CD4-positive, alpha-beta memory T cell (primary cell): ENCODE measurements at regions not wholly inside any gene's neighbourhood (a gene's known extent, or its start where the extent isn't known, plus 50 kb on each side); places are given as distances from the start of the nearest gene placed in this dataset.

ENCODE experiments used
- CTCF ChIA-PET: fragments of 350-600 bp; sonication (Branson Sonifier 250); formaldehyde crosslinking; loops from one replicate; lab custom pipeline; 2021; ENCODE audit warnings: inconsistent platforms; ENCODE audit not compliant: partially characterized antibody; lab: Charles Lee
- POLR2A ChIA-PET: fragments of 350-600 bp; sonication (Branson Sonifier 250); formaldehyde crosslinking; loops from one replicate; lab custom pipeline; 2021; ENCODE audit not compliant: partially characterized antibody; lab: Charles Lee
- DNase-seq, 5 donors: peaks; one replicate each; pipeline versions ENCODE4 v3.0.0 to v3.0.0-alpha.2; 2020 to 2022; ENCODE audit warnings: mixed read lengths in 1 of 5
- H3K27ac ChIP-seq: one replicate; pipeline ENCODE4 v1.7.0; 2013; ENCODE audit warnings: low read depth, low read length
- H3K27me3 ChIP-seq: 2 replicates; pipeline ENCODE4 v1.7.0; 2013; ENCODE audit warnings: mild to moderate bottlenecking, low read length, moderate library complexity; ENCODE audit not compliant: insufficient read depth
- H3K36me3 ChIP-seq: 2 replicates; pipeline ENCODE4 v1.7.0; 2013; ENCODE audit warnings: mild to moderate bottlenecking, low read length, moderate library complexity; ENCODE audit not compliant: insufficient read depth
- H3K4me1 ChIP-seq: 2 replicates; pipeline ENCODE4 v1.7.0; 2013; ENCODE audit warnings: mild to moderate bottlenecking, low read length, moderate library complexity; ENCODE audit not compliant: insufficient read depth
- H3K4me3 ChIP-seq, 2 donors: one replicate each; pipeline ENCODE4 v1.7.0; 2013; ENCODE audit warnings: low read length in 2 of 2, mild to moderate bottlenecking in 1 of 2
- H3K9me3 ChIP-seq, 2 donors: one replicate each; pipeline ENCODE4 v1.7.0; 2013; ENCODE audit warnings: low read length in 2 of 2, control low read depth in 1 of 2; ENCODE audit not compliant: control insufficient read depth in 1 of 2
- H3K27ac Mint-ChIP-seq, 7 donors: one replicate each; pipeline ENCODE4 v1.8.0; 2020 to 2021; ENCODE audit warnings: mixed read lengths in 7 of 7, mild to moderate bottlenecking in 6 of 7, inconsistent platforms in 3 of 7, moderate library complexity in 3 of 7
- H3K27me3 Mint-ChIP-seq, 2 donors: one replicate each; pipeline ENCODE4 v1.8.0; 2020 to 2021; ENCODE audit warnings: mixed read lengths in 2 of 2
- H3K36me3 Mint-ChIP-seq, 2 donors: one replicate each; pipeline ENCODE4 v1.8.0; 2020 to 2021; ENCODE audit warnings: mixed read lengths in 2 of 2, inconsistent platforms in 1 of 2, mild to moderate bottlenecking in 1 of 2
- H3K4me1 Mint-ChIP-seq, 4 donors: one replicate each; pipeline ENCODE4 v1.8.0; 2020 to 2021; ENCODE audit warnings: mixed read lengths in 4 of 4, mild to moderate bottlenecking in 1 of 4
- H3K4me3 Mint-ChIP-seq, 8 donors: one replicate each; pipeline ENCODE4 v1.8.0; 2020 to 2021; ENCODE audit warnings: mixed read lengths in 8 of 8, mild to moderate bottlenecking in 7 of 8, moderate library complexity in 6 of 8, inconsistent platforms in 3 of 8
- H3K9me3 Mint-ChIP-seq, 8 donors: one replicate each; pipeline ENCODE4 v1.8.0; 2020 to 2021; ENCODE audit warnings: mixed read lengths in 8 of 8, mild to moderate bottlenecking in 5 of 8, inconsistent platforms in 3 of 8, moderate library complexity in 1 of 8
- intact Hi-C: fragments of 100-400 bp; cut with micrococcal nuclease; formaldehyde crosslinking; loops from one replicate; pipeline ENCODE4 v1.15.1; 2023

DNA sequence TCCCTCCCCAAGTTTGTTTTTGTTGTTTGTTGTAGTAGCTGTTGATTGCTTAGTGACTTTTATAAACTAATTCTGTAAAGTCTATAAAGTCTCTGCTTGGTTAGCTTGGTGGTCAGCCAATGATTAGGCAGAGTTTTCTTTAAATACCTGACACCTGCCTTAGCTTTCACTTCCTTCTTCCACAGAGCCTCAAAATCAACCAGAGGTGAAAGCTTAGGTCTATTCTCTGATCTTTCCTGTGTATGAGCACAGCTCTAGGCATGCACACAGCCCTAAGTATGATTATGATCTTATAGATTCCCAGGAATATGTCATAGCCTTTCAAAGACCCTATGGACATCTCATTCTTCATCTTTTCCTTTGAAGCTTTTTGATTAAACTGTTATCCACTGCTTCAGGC lies 514.7 kb downstream of the AACS start:
- intact Hi-C loops: no loop called here
- Mint-ChIP-seq H3K4me3 (no peak overlapping the region), H3K27me3 (peaks cover 0 to 1% of the 10 kb centered on the region in 2 donors), H3K27ac (no peak overlapping the region), H3K9me3 (peaks cover 0 to 34% (median 23%) of the 10 kb centered on the region in 8 donors), H3K4me1 (no peaks in the 10 kb centered on the region), H3K36me3 (peaks cover 0 to 2% of the 10 kb centered on the region in 2 donors)
- Histone ChIP-seq H3K27ac (no peak overlapping the region), H3K27me3 (no peaks in the 10 kb centered on the region), H3K4me1 (no peaks in the 10 kb centered on the region), H3K4me3 (no peak overlapping the region), H3K36me3 (no peaks in the 10 kb centered on the region), H3K9me3 (no peaks in the 10 kb centered on the region)
- ChIA-PET CTCF (interaction anchor here (1.2 kb wide), 1 partner anchor 27 kb away, joined by 3 read pairs; no protein-coding TSS in a partner anchor), POLR2A (no interaction called here)
- DNase-seq: no peak

DNA sequence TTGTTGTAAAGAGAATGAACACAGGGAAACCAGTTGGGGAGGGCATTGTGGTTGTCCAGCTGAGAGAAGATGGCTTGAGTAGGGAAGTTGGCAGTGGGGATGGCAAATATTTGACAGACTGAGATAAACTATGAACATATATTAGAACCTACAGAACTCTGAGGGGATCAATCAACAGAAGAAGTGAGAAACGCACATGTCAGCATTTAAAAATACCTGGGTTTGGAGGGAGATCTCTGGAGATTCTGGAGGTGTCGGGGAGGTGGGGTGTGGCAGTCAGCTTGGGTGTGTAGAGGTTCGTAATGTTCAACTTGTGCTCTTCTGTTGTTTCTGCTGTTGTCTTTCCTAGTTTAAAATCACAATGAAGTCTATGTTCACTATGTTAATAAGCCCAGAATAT lies 517.8 kb downstream of the AACS start:
- Mint-ChIP-seq H3K9me3 (peaks cover 4 to 36% (median 18%) of the 10 kb centered on the region in 8 donors), H3K27ac (no peak overlapping the region), H3K4me1 (no peaks in the 10 kb centered on the region), H3K27me3 (peaks cover 0 to 1% of the 10 kb centered on the region in 2 donors), H3K4me3 (no peak overlapping the region), H3K36me3 (peaks cover 0 to 2% of the 10 kb centered on the region in 2 donors)
- intact Hi-C loops: no loop called here
- Histone ChIP-seq H3K27ac (no peak overlapping the region), H3K27me3 (no peaks in the 10 kb centered on the region), H3K36me3 (no peaks in the 10 kb centered on the region), H3K4me3 (no peak overlapping the region), H3K4me1 (no peaks in the 10 kb centered on the region), H3K9me3 (no peaks in the 10 kb centered on the region)
- CTCF ChIA-PET: no interaction called here
- no peak for DNase-seq
- POLR2A ChIA-PET: no interaction called here

DNA sequence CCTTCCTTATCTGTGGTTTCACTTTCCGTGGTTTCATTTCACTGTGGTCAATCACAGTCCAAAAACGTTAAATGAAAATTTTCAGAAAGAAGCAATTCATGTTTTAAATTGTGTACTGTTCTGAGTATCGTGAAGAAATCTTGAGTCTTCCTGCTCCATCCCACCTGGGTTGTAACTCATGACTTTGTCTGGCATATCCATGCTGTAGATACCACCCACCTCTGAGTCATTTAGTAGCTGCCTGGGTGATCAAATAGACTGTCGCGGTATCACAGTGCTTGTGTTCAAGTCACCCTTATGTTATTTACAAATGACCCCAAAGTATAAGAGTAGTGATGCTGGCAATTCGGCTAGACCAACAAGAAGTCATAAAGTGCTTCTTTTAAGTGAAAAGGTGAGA lies 521.2 kb downstream of the AACS start:
- H3K36me3 Mint-ChIP-seq: no peaks in the 10 kb centered on the region
- H3K4me3 Mint-ChIP-seq: peak overlapping the region in 1 of 8 donors; percentile 3
- no peaks in the 10 kb centered on the region for H3K4me1 Mint-ChIP-seq
- H3K27me3 Mint-ChIP-seq: peaks cover 0 to 1% of the 10 kb centered on the region in 2 donors
- no peaks in the 10 kb centered on the region for H3K27me3 ChIP-seq
- no peak overlapping the region for H3K4me3 ChIP-seq
- no peak for DNase-seq
- no peaks in the 10 kb centered on the region for H3K4me1 ChIP-seq
- no peak overlapping the region for H3K27ac Mint-ChIP-seq
- no peak overlapping the region for H3K27ac ChIP-seq
- ChIA-PET CTCF (no interaction called here), POLR2A (no interaction called here)
- peaks cover 0 to 16% (median 8%) of the 10 kb centered on the region in 8 donors for H3K9me3 Mint-ChIP-seq
- intact Hi-C loops: no loop called here
- H3K36me3 ChIP-seq: no peaks in the 10 kb centered on the region
- H3K9me3 ChIP-seq: no peaks in the 10 kb centered on the region

DNA sequence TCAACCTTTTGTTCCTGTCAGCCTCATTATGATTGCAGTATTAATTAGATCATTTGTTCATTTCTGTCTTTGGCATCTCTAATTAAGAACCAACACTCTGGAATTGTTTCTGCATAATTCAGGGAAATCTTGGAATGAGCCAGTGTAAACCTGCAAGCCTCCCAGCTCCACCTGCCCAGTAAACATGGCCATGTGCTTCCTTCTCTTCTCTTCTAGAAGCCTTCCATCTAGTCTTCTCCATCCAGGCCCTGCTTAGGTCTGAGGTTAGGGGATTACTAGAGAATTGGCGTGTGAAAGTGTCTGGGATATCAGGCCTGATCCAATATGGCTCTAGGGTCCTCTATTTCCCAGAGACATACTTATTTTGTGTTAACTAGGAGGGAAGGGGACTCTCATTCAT lies 528.0 kb downstream of the AACS start:
- Mint-ChIP-seq H3K27ac (no peak overlapping the region), H3K4me1 (no peaks in the 10 kb centered on the region), H3K36me3 (no peaks in the 10 kb centered on the region), H3K9me3 (peaks cover 0 to 10% (median 4%) of the 10 kb centered on the region in 8 donors), H3K27me3 (no peaks in the 10 kb centered on the region), H3K4me3 (no peak overlapping the region)
- no peak for DNase-seq
- CTCF ChIA-PET: no interaction called here
- intact Hi-C loops: no loop called here
- POLR2A ChIA-PET: no interaction called here
- H3K36me3 ChIP-seq: no peaks in the 10 kb centered on the region
- H3K27me3 ChIP-seq: no peaks in the 10 kb centered on the region
- H3K4me1 ChIP-seq: no peaks in the 10 kb centered on the region
- H3K27ac ChIP-seq: no peak overlapping the region
- no peak overlapping the region for H3K4me3 ChIP-seq
- H3K9me3 ChIP-seq: no peaks in the 10 kb centered on the region

DNA sequence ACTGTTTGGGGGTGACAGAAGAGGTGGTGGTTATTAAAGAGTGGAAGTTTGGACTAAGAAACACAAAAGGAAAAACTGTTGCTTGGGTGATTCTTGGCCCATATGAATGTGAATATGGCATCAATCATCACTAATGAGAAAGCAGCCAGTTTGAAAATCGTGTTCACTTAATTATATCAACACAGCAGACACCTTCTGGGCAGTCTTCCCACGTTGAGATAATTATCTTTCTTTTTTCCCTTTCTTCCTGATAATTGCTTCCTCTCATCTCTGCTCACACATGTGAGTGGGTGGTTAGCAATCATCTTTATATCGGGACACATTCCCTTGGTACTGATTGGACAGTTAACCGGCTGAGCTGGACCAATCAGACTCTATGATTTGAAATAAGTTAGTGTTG lies 539.7 kb downstream of the AACS start:
- DNase-seq: no peak
- Histone ChIP-seq H3K4me1 (no peaks in the 10 kb centered on the region), H3K9me3 (no peaks in the 10 kb centered on the region), H3K4me3 (no peak overlapping the region), H3K36me3 (no peaks in the 10 kb centered on the region), H3K27me3 (no peaks in the 10 kb centered on the region), H3K27ac (no peak overlapping the region)
- intact Hi-C loops: no loop called here
- no peaks in the 10 kb centered on the region for H3K4me1 Mint-ChIP-seq
- ChIA-PET CTCF (no interaction called here), POLR2A (no interaction called here)
- no peak overlapping the region for H3K4me3 Mint-ChIP-seq
- no peak overlapping the region for H3K27ac Mint-ChIP-seq
- H3K36me3 Mint-ChIP-seq: no peaks in the 10 kb centered on the region
- peaks cover 2 to 16% (median 5%) of the 10 kb centered on the region in 8 donors for H3K9me3 Mint-ChIP-seq
- no peaks in the 10 kb centered on the region for H3K27me3 Mint-ChIP-seq

DNA sequence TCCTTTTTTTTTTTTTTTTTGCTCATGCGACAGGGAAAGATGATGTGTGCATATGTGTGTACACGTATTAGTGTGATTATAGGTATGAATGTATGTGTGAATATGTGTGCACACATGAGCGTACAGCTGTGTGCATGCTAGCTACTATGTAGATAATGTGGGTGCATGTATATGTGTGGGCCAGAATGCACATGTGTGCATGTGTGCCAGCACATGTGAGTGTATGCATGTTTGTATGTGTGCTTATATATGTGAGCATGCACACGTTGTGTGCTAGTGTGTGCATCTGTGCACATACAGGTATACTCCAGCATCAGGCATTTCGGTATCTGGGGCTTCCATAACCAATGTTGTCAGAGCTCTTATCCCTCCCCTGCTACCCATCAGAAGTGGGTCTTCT lies 541.1 kb downstream of the AACS start:
- POLR2A ChIA-PET: no interaction called here
- Histone ChIP-seq H3K4me1 (no peaks in the 10 kb centered on the region), H3K27me3 (no peaks in the 10 kb centered on the region), H3K9me3 (no peaks in the 10 kb centered on the region), H3K4me3 (no peak overlapping the region), H3K36me3 (no peaks in the 10 kb centered on the region), H3K27ac (no peak overlapping the region)
- Mint-ChIP-seq H3K4me1 (no peaks in the 10 kb centered on the region), H3K27me3 (no peaks in the 10 kb centered on the region), H3K4me3 (no peak overlapping the region), H3K9me3 (peaks cover 0 to 12% (median 4%) of the 10 kb centered on the region in 8 donors), H3K27ac (no peak overlapping the region), H3K36me3 (no peaks in the 10 kb centered on the region)
- DNase-seq: no peak
- CTCF ChIA-PET: interaction anchor here (1.0 kb wide), 1 partner anchor 26 kb away, joined by 3 read pairs; no protein-coding TSS in a partner anchor
- intact Hi-C loops: no loop called here

DNA sequence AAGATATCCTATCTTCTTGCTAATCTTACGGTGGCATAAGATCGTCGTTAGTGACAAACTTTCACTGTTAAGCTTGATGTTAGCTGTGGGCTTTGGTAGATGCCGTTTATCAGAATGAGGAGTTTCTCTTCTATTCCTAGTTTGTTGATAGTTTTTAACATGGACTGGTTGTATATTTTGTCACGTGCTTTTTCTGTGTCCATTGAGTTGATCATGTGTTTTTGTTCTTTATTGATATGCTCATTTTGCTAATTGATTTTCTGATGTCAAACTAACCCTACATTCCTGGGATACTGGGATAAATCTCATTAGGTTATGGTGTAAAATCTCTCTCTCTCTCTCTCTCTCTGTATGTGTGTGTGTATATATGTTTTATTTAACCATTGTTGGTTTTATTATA lies 545.1 kb downstream of the AACS start:
- Mint-ChIP-seq H3K27me3 (no peaks in the 10 kb centered on the region), H3K9me3 (peaks cover 0 to 5% (median under 1%) of the 10 kb centered on the region in 8 donors), H3K4me1 (no peaks in the 10 kb centered on the region), H3K27ac (no peak overlapping the region), H3K4me3 (no peak overlapping the region), H3K36me3 (no peaks in the 10 kb centered on the region)
- Histone ChIP-seq H3K4me3 (no peak overlapping the region), H3K27ac (no peak overlapping the region), H3K36me3 (no peaks in the 10 kb centered on the region), H3K27me3 (no peaks in the 10 kb centered on the region), H3K4me1 (no peaks in the 10 kb centered on the region), H3K9me3 (no peaks in the 10 kb centered on the region)
- no peak for DNase-seq
- intact Hi-C loops: no loop called here
- CTCF ChIA-PET: no interaction called here
- POLR2A ChIA-PET: no interaction called here

GRCh38 chr12:125610971-125611370 lies 545.7 kb downstream of the AACS start:
- H3K4me1 Mint-ChIP-seq: no peaks in the 10 kb centered on the region
- H3K27me3 Mint-ChIP-seq: no peaks in the 10 kb centered on the region
- Histone ChIP-seq H3K36me3 (no peaks in the 10 kb centered on the region), H3K9me3 (no peaks in the 10 kb centered on the region), H3K4me3 (no peak overlapping the region), H3K4me1 (no peaks in the 10 kb centered on the region), H3K27ac (no peak overlapping the region), H3K27me3 (no peaks in the 10 kb centered on the region)
- ChIA-PET CTCF (no interaction called here), POLR2A (no interaction called here)
- intact Hi-C loops: no loop called here
- H3K4me3 Mint-ChIP-seq: no peak overlapping the region
- no peaks in the 10 kb centered on the region for H3K36me3 Mint-ChIP-seq
- no peak for DNase-seq
- peaks cover 0 to 5% (median under 1%) of the 10 kb centered on the region in 8 donors for H3K9me3 Mint-ChIP-seq
- no peak overlapping the region for H3K27ac Mint-ChIP-seq
